Iris pigment epithelial cell (primary cell): ENCODE measurements at regions not wholly inside any gene's neighbourhood (a gene's known extent, or its start where the extent isn't known, plus 50 kb on each side); places are given as distances from the start of the nearest gene placed in this dataset.
"Not testable (repeated sequence)": the region's sequence is repeated elsewhere in the genome, so short reads cannot be mapped to it uniquely, and the experiment has no call there.

ENCODE experiments used
- DNase-seq: peaks from one replicate; pipeline ENCODE4 v3.0.0-alpha.2; 2011; ENCODE audit warnings: low read depth

GRCh38 chr6:169378620-169379381, 125.2 kb upstream of the THBS2 start:
- DNase-seq: no peak

- no peak for DNase-seq
Measured at GRCh38 chr6:169376458-169376857, 122.8 kb upstream of the THBS2 start.

GRCh38 chr6:169372589-169372988, 118.9 kb upstream of the THBS2 start:
- no peak for DNase-seq

- peak; percentile 9 for DNase-seq
Measured at GRCh38 chr6:169371344-169372127, 117.9 kb upstream of the THBS2 start.

- peak; percentile 6 for DNase-seq
Measured at GRCh38 chr6:169370666-169371343, 117.2 kb upstream of the THBS2 start.

GRCh38 chr6:169370054-169370453, 116.4 kb upstream of the THBS2 start:
- peak; percentile 12 for DNase-seq

GRCh38 chr6:169368200-169368599, 114.6 kb upstream of the THBS2 start:
- no peak for DNase-seq

GRCh38 chr6:169367507-169367906, 113.9 kb upstream of the THBS2 start:
- no peak for DNase-seq

GRCh38 chr6:169366258-169366901, 112.7 kb upstream of the THBS2 start:
- no peak for DNase-seq

- no peak for DNase-seq
Measured at GRCh38 chr6:169365567-169366257, 112.1 kb upstream of the THBS2 start.

GRCh38 chr6:169363590-169363989, 109.9 kb upstream of the THBS2 start:
- peak; percentile 9 for DNase-seq

GRCh38 chr6:169362501-169363121, 109.0 kb upstream of the THBS2 start:
- DNase-seq: peak; percentile 16

GRCh38 chr6:169355001-169355400, 101.4 kb upstream of the THBS2 start:
- DNase-seq: not testable (repeated sequence)

- DNase-seq: no peak
Measured at GRCh38 chr6:169345146-169345545, 91.5 kb upstream of the THBS2 start.

- DNase-seq: no peak
Measured at GRCh38 chr6:169344750-169345065, 91.1 kb upstream of the THBS2 start.

GRCh38 chr6:169343886-169344749, 90.5 kb upstream of the THBS2 start:
- no peak for DNase-seq

- DNase-seq: no peak
Measured at GRCh38 chr6:169342710-169343109, 89.1 kb upstream of the THBS2 start.

- no peak for DNase-seq
Measured at GRCh38 chr6:169341706-169342105, 88.1 kb upstream of the THBS2 start.

- DNase-seq: no peak
Measured at GRCh38 chr6:169341065-169341464, 87.4 kb upstream of the THBS2 start.

- no peak for DNase-seq
Measured at GRCh38 chr6:169340395-169340794, 86.7 kb upstream of the THBS2 start.
